Right lobe of liver (tissue), 4 donors: ENCODE measurements at regions not wholly inside any gene's neighbourhood (a gene's known extent, or its start where the extent isn't known, plus 50 kb on each side); places are given as distances from the start of the nearest gene placed in this dataset.

Source experiments
- POLR2A ChIP-seq: fragments of 450-650 bp; IDR thresholded peaks from one replicate; pipeline ENCODE4 v1.6.1; 2017; ENCODE audit warnings: antibody characterized with exemption, mild to moderate bottlenecking
- TF ChIP-seq, protein P1 (sequence below), 4 donors: fragments of 200-600 bp in 3 of 4; fragments of 450-650 bp in 1 of 4; IDR thresholded peaks; one replicate each; pipeline versions ENCODE4 v1.5.1 to v1.8.0; 2016 to 2022; ENCODE audit warnings: antibody characterized with exemption in 4 of 4, mild to moderate bottlenecking in 2 of 4
- donor health status: DM: no; HTN: no; CAD: no.
- donor health status: DM: no; HTN: no; CAD: no.
- donor health status: DM: no; HTN: yes; CAD: no.

DNA sequence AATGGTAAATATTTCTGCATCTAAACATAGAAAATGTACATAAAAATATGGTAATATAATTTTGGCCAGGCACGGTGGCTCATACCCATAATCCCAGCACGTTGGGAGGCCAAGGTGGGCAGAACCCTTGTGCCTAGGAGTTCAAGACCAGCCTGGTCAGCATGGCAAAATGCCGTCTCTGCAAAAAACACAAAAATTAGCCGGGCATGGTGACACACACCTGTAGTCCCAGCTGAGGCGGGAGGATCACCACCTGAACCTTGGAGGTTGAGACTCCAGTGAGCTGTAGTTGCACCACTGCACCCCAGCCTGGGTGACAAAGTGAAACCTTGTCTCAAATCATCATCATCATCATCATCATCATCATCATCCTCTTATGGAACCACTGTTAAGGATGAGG lies 230.6 kb upstream of the NCAM1 start:
- TF ChIP-seq, protein P1, sequence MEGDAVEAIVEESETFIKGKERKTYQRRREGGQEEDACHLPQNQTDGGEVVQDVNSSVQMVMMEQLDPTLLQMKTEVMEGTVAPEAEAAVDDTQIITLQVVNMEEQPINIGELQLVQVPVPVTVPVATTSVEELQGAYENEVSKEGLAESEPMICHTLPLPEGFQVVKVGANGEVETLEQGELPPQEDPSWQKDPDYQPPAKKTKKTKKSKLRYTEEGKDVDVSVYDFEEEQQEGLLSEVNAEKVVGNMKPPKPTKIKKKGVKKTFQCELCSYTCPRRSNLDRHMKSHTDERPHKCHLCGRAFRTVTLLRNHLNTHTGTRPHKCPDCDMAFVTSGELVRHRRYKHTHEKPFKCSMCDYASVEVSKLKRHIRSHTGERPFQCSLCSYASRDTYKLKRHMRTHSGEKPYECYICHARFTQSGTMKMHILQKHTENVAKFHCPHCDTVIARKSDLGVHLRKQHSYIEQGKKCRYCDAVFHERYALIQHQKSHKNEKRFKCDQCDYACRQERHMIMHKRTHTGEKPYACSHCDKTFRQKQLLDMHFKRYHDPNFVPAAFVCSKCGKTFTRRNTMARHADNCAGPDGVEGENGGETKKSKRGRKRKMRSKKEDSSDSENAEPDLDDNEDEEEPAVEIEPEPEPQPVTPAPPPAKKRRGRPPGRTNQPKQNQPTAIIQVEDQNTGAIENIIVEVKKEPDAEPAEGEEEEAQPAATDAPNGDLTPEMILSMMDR (IDR thresholded peaks at IDR 0.05): no peak
- no peak for TF ChIP-seq POLR2A
